H9 (cell line): ENCODE measurements at regions not wholly inside any gene's neighbourhood (a gene's known extent, or its start where the extent isn't known, plus 50 kb on each side); places are given as distances from the start of the nearest gene placed in this dataset.

Experiments
- DNase-seq: peaks from one replicate; pipeline ENCODE4 v3.0.0-alpha.2; 2017
- H2AFZ ChIP-seq: one replicate; pipeline ENCODE4 v1.6.1; 2013; ENCODE audit warnings: mild to moderate bottlenecking, low read length, control low read depth, moderate library complexity
- H2AK5ac ChIP-seq: 2 replicates; pipeline ENCODE4 v1.6.1; 2013; ENCODE audit warnings: low read length, control low read depth, mixed read lengths; ENCODE audit not compliant: insufficient read length
- H2BK120ac ChIP-seq: one replicate; pipeline ENCODE4 v1.6.1; 2013; ENCODE audit warnings: low read depth, mild to moderate bottlenecking, low read length, control low read depth, inconsistent platforms; ENCODE audit not compliant: poor library complexity, severe bottlenecking
- H2BK12ac ChIP-seq: 2 replicates; pipeline ENCODE4 v1.6.1; 2013; ENCODE audit warnings: low read length, control low read depth, mixed read lengths, low read depth; ENCODE audit not compliant: insufficient read length
- H2BK15ac ChIP-seq: 2 replicates; pipeline ENCODE4 v1.6.1; 2013; ENCODE audit warnings: low read depth, low read length, control low read depth
- H2BK20ac ChIP-seq: one replicate; pipeline ENCODE4 v1.6.1; 2013; ENCODE audit warnings: low read depth, mild to moderate bottlenecking, low read length, control low read depth, inconsistent platforms; ENCODE audit not compliant: poor library complexity, severe bottlenecking
- H2BK5ac ChIP-seq: 2 replicates; pipeline ENCODE4 v1.6.1; 2013; ENCODE audit warnings: low read length, control low read depth, mixed read lengths; ENCODE audit not compliant: insufficient read length
- H3K14ac ChIP-seq: 2 replicates; pipeline ENCODE4 v1.6.1; 2013; ENCODE audit warnings: low read length, control low read depth; ENCODE audit not compliant: insufficient read depth
- H3K18ac ChIP-seq: 2 replicates; pipeline ENCODE4 v1.6.1; 2013; ENCODE audit warnings: low read depth, mild to moderate bottlenecking, mixed read lengths, low read length, control low read depth; ENCODE audit not compliant: insufficient read length
- H3K23ac ChIP-seq: 2 replicates; pipeline ENCODE4 v1.6.1; 2013; ENCODE audit warnings: low read length, control low read depth, mixed read lengths, low read depth; ENCODE audit not compliant: insufficient read length
- H3K23me2 ChIP-seq: 2 replicates; pipeline ENCODE4 v1.6.1; 2013; ENCODE audit warnings: low read depth, mild to moderate bottlenecking, mixed read lengths, low read length, control low read depth; ENCODE audit not compliant: insufficient read length, poor library complexity, severe bottlenecking
- H3K27ac ChIP-seq: 2 replicates; pipeline ENCODE4 v1.5.1; 2013; ENCODE audit warnings: low read length, control low read depth, mixed read lengths, low read depth; ENCODE audit not compliant: insufficient read length
- H3K27me3 ChIP-seq: 2 replicates; pipeline ENCODE4 v1.6.1; 2013; ENCODE audit warnings: low read length, control low read depth, inconsistent platforms; ENCODE audit not compliant: insufficient read depth
- H3K4ac ChIP-seq: 2 replicates; pipeline ENCODE4 v1.6.1; 2013; ENCODE audit warnings: low read depth, mild to moderate bottlenecking, control low read depth, inconsistent platforms, low read length, moderate library complexity
- H3K4me1 ChIP-seq: 2 replicates; pipeline ENCODE4 v1.6.1; 2013; ENCODE audit warnings: low read length, control low read depth, inconsistent platforms; ENCODE audit not compliant: insufficient read depth
- H3K4me2 ChIP-seq: 2 replicates; pipeline ENCODE4 v1.6.1; 2013; ENCODE audit warnings: low read length, control low read depth, mixed read lengths; ENCODE audit not compliant: insufficient read length, insufficient read depth
- H3K56ac ChIP-seq: 2 replicates; pipeline ENCODE4 v1.6.1; 2013; ENCODE audit warnings: low read depth, mild to moderate bottlenecking, mixed read lengths, low read length, control low read depth; ENCODE audit not compliant: insufficient read length
- H3K79me1 ChIP-seq: 2 replicates; pipeline ENCODE4 v1.6.1; 2013; ENCODE audit warnings: low read depth, mild to moderate bottlenecking, moderate library complexity, low read length, control low read depth, inconsistent platforms; ENCODE audit not compliant: insufficient read depth, poor library complexity, severe bottlenecking
- H3K79me2 ChIP-seq: 2 replicates; pipeline ENCODE4 v1.6.1; 2013; ENCODE audit warnings: low read length, control low read depth, inconsistent platforms; ENCODE audit not compliant: insufficient read depth
- H3K9ac ChIP-seq: 2 replicates; pipeline ENCODE4 v1.6.1; 2013; ENCODE audit warnings: low read length, control low read depth, mixed read lengths; ENCODE audit not compliant: insufficient read length; ENCODE audit errors: extremely low read depth
- H3K9me3 ChIP-seq: one replicate; pipeline ENCODE4 v1.6.1; 2013; ENCODE audit warnings: low read depth, low read length, inconsistent platforms; ENCODE audit not compliant: control insufficient read depth
- H3T11ph ChIP-seq: one replicate; pipeline ENCODE4 v1.6.1; 2013; ENCODE audit warnings: mild to moderate bottlenecking, low read length, control low read depth, inconsistent platforms
- H4K20me1 ChIP-seq: one replicate; pipeline ENCODE4 v1.6.1; 2013; ENCODE audit not compliant: control insufficient read depth, insufficient read length, insufficient read depth
- H4K5ac ChIP-seq: 2 replicates; pipeline ENCODE4 v1.6.1; 2013; ENCODE audit warnings: low read depth, mild to moderate bottlenecking, mixed read lengths, low read length, control low read depth; ENCODE audit not compliant: insufficient read length
- H4K8ac ChIP-seq: replicated peaks from 2 replicates; pipeline ENCODE4 v1.6.1; 2013; ENCODE audit warnings: low read length, control low read depth, mixed read lengths, low read depth; ENCODE audit not compliant: insufficient read length
- H4K91ac ChIP-seq: 2 replicates; pipeline ENCODE4 v1.6.1; 2013; ENCODE audit warnings: low read depth, mild to moderate bottlenecking, moderate library complexity, mixed read lengths, low read length, control low read depth; ENCODE audit not compliant: insufficient read length
- H3K27ac Mint-ChIP-seq, 3 experiments: 2 replicates in 2 of 3; 3 replicates in 1 of 3; pipeline ENCODE4 v1.8.0; 2020 to 2021; ENCODE audit warnings: mixed read lengths in 3 of 3, mild to moderate bottlenecking in 1 of 3, moderate library complexity in 1 of 3
- H3K27me3 Mint-ChIP-seq: 2 replicates; pipeline ENCODE4 v1.8.0; 2021; ENCODE audit warnings: low read depth, mild to moderate bottlenecking, moderate library complexity, mixed read lengths
- H3K36me3 Mint-ChIP-seq, 3 experiments: 2 replicates in 2 of 3; 3 replicates in 1 of 3; pipeline ENCODE4 v1.8.0; 2020 to 2021; ENCODE audit warnings: low read depth in 3 of 3, mixed read lengths in 3 of 3; ENCODE audit not compliant: insufficient read depth in 1 of 3
- H3K4me1 Mint-ChIP-seq, 2 experiments: 2 replicates each; pipeline ENCODE4 v1.8.0; 2020; ENCODE audit warnings: mixed read lengths in 2 of 2
- H3K4me3 Mint-ChIP-seq, 2 experiments: 2 replicates in 1 of 2; 3 replicates in 1 of 2; pipeline ENCODE4 v1.8.0; 2020 to 2021; ENCODE audit warnings: mild to moderate bottlenecking in 2 of 2, mixed read lengths in 2 of 2, moderate library complexity in 1 of 2
- H3K9me3 Mint-ChIP-seq, 2 experiments: 2 replicates in 1 of 2; 3 replicates in 1 of 2; pipeline ENCODE4 v1.8.0; 2020; ENCODE audit warnings: mild to moderate bottlenecking in 2 of 2, mixed read lengths in 2 of 2, moderate library complexity in 1 of 2
- CTCF ChIP-seq: fragments of 200-600 bp; sonication (generic); conservative IDR thresholded peaks from 3 replicates; pipeline ENCODE4 v1.8.0; 2021; ENCODE audit warnings: antibody characterized with exemption, mild to moderate bottlenecking
- WGBS: extraction: QIAGEN DNeasy Blood & Tissue Kit; methylation state at CpG from one replicate; pipeline ENCODE4 v1.1.7; 2013; ENCODE audit warnings: missing lambda C conversion rate, low lambda C conversion rate, mixed read lengths; ENCODE audit not compliant: insufficient read length; ENCODE audit errors: extremely low coverage; 5-methylcytosine and 5-hydroxymethylcytosine counted together

DNA sequence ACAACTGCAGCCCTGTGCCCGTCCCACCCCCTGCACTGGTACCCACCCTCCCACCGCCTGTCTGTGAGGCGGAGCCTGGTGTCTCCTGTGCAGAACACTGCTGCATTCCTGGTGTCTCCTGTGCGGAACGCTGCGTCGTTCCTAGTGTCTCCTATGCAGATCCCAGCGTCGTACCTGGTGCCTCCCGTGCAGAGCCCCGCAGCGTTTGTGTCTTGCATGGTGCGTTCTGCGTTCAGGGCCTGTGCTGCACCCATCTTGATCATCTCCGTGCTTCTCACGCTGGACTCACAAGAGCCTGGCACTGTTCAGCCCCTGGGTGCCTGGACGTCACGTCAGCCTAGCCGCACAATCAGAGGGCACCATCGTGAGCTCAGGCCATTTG lies 248.6 kb upstream of the SALL3 start:
- WGBS = no CpG with 5 or more reads among the region's 20 CpGs
- H3K27ac ChIP-seq = no peak overlapping the region
- no peak overlapping the region for H3K56ac ChIP-seq
- no peak overlapping the region for H2BK15ac ChIP-seq
- Mint-ChIP-seq H3K4me3 (no peak overlapping the region; a peak in 1 of 5 replicates), H3K27me3 (peaks cover 4% of the 10 kb centered on the region), H3K9me3 (no peaks in the 10 kb centered on the region; a peak in 1 of 5 replicates), H3K27ac (no peak overlapping the region), H3K4me1 (no peaks in the 10 kb centered on the region), H3K36me3 (no peaks in the 10 kb centered on the region; a peak in 1 of 7 replicates)
- H3K14ac ChIP-seq = no peak overlapping the region
- no peak overlapping the region for H2AFZ ChIP-seq
- H2BK20ac ChIP-seq = no peak overlapping the region
- H3K9me3 ChIP-seq = no peaks in the 10 kb centered on the region
- no peak overlapping the region for H4K8ac ChIP-seq
- H2BK120ac ChIP-seq = no peak overlapping the region
- H4K5ac ChIP-seq = no peak overlapping the region
- H3K4me1 ChIP-seq = no peaks in the 10 kb centered on the region
- H4K91ac ChIP-seq = no peak overlapping the region
- H3K79me2 ChIP-seq = no peaks in the 10 kb centered on the region
- peak; percentile 16 for DNase-seq
- no peak overlapping the region for H3K9ac ChIP-seq
- no peak for TF ChIP-seq CTCF
- H3K4ac ChIP-seq = no peak overlapping the region
- H3T11ph ChIP-seq = no peak overlapping the region
- no peaks in the 10 kb centered on the region for H4K20me1 ChIP-seq
- no peaks in the 10 kb centered on the region for H3K23me2 ChIP-seq
- no peak overlapping the region for H2AK5ac ChIP-seq
- H2BK12ac ChIP-seq = no peak overlapping the region
- no peak overlapping the region for H3K4me2 ChIP-seq
- H3K23ac ChIP-seq = no peak overlapping the region
- no peaks in the 10 kb centered on the region for H3K27me3 ChIP-seq
- H3K18ac ChIP-seq = no peak overlapping the region
- no peak overlapping the region for H2BK5ac ChIP-seq
- no peaks in the 10 kb centered on the region for H3K79me1 ChIP-seq
